ENCODE measurements at regions not wholly inside any gene's neighbourhood (a gene's known extent, or its start where the extent isn't known, plus 50 kb on each side); places are given as distances from the start of the nearest gene placed in this dataset.

- BruUV-seq (replicated peaks): no TSS peak
- ChIA-PET CTCF (ENCODE audit: low intra/inter-chr PET ratio) (no interaction called here), POLR2A (interaction anchor here (0.6 kb wide), 1 partner anchor 37 kb away, joined by 3 read pairs; no protein-coding TSS in a partner anchor)
- no peak overlapping the region for H3K4me3 ChIP-seq
- H3K9ac ChIP-seq (ENCODE audit: insufficient read depth in 1 of 2, low read depth in 2 of 2, low read length in 2 of 2): no peak overlapping the region
- no peaks in the 10 kb centered on the region for H3K36me3 ChIP-seq (ENCODE audit: control insufficient read depth, insufficient read depth, low read length)
- ATAC-seq (no peak), DNase-seq (ENCODE audit: extremely low read depth in 1 of 4, low spot score in 3 of 4) (no peak), FAIRE-seq (no peak)
- peaks cover 2% of the 10 kb centered on the region; the same call in 1 of the 2 replicates for H3K9me3 ChIP-seq (replicated peaks; ENCODE audit: control insufficient read depth, insufficient read depth, low read depth, low read length)
- 4% methylated on average over 4 of the region's 4 CpGs for WGBS (ENCODE audit: insufficient coverage, low coverage, missing lambda C conversion rate)
- in situ Hi-C loops (cut with MboI): no loop called here
- H3K27ac ChIP-seq (ENCODE audit: extremely low read depth, low read depth, low read length): no peak overlapping the region
- H3K27me3 ChIP-seq (ENCODE audit: control insufficient read depth in 2 of 2, insufficient read depth in 2 of 2, low read length in 2 of 2): no peaks in the 10 kb centered on the region
- no peaks in the 10 kb centered on the region for H3K9me1 ChIP-seq (ENCODE audit: control insufficient read depth, insufficient read depth, low read length)
- intact Hi-C loops (cut with micrococcal nuclease): no loop called here
- H3K4me1 ChIP-seq (replicated peaks in 1 of 2; ENCODE audit: control insufficient read depth in 2 of 2, insufficient read depth in 2 of 2, low read length in 2 of 2): no peaks in the 10 kb centered on the region
- no peak overlapping the region for H2AFZ ChIP-seq (ENCODE audit: low read depth, low read length)
- H3K79me2 ChIP-seq (ENCODE audit: control insufficient read depth, insufficient read depth, low read length): no peaks in the 10 kb centered on the region
- no peaks in the 10 kb centered on the region for H4K20me1 ChIP-seq (replicated peaks; ENCODE audit: control insufficient read depth, insufficient read depth, low read length)
- no peak overlapping the region for H3K4me2 ChIP-seq (ENCODE audit: insufficient read depth, low read length)
- no peak for TF ChIP-seq BRD9 (IDR thresholded peaks at IDR 0.05; ENCODE audit: low read depth, partially characterized antibody)
- TF ChIP-seq ZNF41 (CRISPR knock-in tag; conservative IDR thresholded peaks at IDR 0.05): no peak
- TF ChIP-seq ARNT (IDR thresholded peaks at IDR 0.05): no peak
- TF ChIP-seq ASH1L (IDR thresholded peaks at IDR 0.05; ENCODE audit: borderline replicate concordance, low read depth, partially characterized antibody): no peak
- no peak for TF ChIP-seq ZNF165 (CRISPR knock-in tag; IDR thresholded peaks at IDR 0.05; ENCODE audit: borderline replicate concordance)
- TF ChIP-seq, protein P1, sequence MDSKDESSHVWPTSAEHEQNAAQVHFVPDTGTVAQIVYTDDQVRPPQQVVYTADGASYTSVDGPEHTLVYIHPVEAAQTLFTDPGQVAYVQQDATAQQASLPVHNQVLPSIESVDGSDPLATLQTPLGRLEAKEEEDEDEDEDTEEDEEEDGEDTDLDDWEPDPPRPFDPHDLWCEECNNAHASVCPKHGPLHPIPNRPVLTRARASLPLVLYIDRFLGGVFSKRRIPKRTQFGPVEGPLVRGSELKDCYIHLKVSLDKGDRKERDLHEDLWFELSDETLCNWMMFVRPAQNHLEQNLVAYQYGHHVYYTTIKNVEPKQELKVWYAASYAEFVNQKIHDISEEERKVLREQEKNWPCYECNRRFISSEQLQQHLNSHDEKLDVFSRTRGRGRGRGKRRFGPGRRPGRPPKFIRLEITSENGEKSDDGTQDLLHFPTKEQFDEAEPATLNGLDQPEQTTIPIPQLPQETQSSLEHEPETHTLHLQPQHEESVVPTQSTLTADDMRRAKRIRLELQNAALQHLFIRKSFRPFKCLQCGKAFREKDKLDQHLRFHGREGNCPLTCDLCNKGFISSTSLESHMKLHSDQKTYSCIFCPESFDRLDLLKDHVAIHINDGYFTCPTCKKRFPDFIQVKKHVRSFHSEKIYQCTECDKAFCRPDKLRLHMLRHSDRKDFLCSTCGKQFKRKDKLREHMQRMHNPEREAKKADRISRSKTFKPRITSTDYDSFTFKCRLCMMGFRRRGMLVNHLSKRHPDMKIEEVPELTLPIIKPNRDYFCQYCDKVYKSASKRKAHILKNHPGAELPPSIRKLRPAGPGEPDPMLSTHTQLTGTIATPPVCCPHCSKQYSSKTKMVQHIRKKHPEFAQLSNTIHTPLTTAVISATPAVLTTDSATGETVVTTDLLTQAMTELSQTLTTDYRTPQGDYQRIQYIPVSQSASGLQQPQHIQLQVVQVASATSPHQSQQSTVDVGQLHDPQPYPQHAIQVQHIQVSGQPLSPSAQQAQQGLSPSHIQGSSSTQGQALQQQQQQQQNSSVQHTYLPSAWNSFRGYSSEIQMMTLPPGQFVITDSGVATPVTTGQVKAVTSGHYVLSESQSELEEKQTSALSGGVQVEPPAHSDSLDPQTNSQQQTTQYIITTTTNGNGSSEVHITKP (IDR thresholded peaks at IDR 0.05; ENCODE audit: partially characterized antibody): no peak
- no peak for TF ChIP-seq HDAC1 (IDR thresholded peaks at IDR 0.05)
- no peak for TF ChIP-seq PHF8 (IDR thresholded peaks at IDR 0.05; ENCODE audit: borderline replicate concordance, low read length)
- TF ChIP-seq ZNF12 (CRISPR knock-in tag; IDR thresholded peaks at IDR 0.05): no peak
Observed at GRCh38 chr6:165219629-165220028, 89.8 kb downstream of the C6orf118 start.

Data from K562 (cell line).